ENCODE measurements at regions not wholly inside any gene's neighbourhood (a gene's known extent, or its start where the extent isn't known, plus 50 kb on each side); places are given as distances from the start of the nearest gene placed in this dataset.

DNA sequence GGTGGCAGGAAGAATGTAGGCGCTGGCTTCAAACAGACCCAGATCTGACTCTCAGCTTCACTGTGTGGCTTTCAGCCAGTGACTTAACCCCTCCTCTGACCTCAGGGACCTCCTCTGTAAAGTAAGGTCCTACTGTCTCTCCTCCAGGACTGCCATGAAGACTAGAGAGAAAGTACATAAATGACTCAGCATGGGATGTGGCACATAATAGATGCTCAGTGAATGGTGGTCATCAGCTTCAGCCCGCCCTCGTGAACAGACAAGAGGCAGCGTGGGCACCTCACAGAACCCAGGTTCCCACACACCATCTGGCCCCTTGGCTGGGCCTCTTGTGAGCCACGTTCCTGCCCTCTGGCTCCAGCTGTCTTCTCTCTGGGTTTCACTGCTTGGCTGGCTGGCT is 126.0 kb downstream of the SYF2 start:
- H3K4me2 ChIP-seq = no peak overlapping the region
- no peaks in the 10 kb centered on the region for H3K36me3 ChIP-seq (replicated peaks; ENCODE audit: insufficient read depth, low read depth)
- no peaks in the 10 kb centered on the region for H3K9me2 ChIP-seq (replicated peaks; ENCODE audit: insufficient read depth)
- no peaks in the 10 kb centered on the region for H3K27me3 ChIP-seq
- no peaks in the 10 kb centered on the region for H4K20me1 ChIP-seq (ENCODE audit: insufficient read depth, poor library complexity, severe bottlenecking)
- no peaks in the 10 kb centered on the region for H3K4me1 ChIP-seq (ENCODE audit: insufficient read depth)
- no peak overlapping the region for H3K27ac ChIP-seq
- WGBS (ENCODE audit: low lambda C conversion rate, missing lambda C conversion rate) = 82% methylated on average over 5 of the region's 5 CpGs
- H3K79me2 ChIP-seq = no peaks in the 10 kb centered on the region
- no peak overlapping the region for H2AFZ ChIP-seq
- TF ChIP-seq, protein P1, sequence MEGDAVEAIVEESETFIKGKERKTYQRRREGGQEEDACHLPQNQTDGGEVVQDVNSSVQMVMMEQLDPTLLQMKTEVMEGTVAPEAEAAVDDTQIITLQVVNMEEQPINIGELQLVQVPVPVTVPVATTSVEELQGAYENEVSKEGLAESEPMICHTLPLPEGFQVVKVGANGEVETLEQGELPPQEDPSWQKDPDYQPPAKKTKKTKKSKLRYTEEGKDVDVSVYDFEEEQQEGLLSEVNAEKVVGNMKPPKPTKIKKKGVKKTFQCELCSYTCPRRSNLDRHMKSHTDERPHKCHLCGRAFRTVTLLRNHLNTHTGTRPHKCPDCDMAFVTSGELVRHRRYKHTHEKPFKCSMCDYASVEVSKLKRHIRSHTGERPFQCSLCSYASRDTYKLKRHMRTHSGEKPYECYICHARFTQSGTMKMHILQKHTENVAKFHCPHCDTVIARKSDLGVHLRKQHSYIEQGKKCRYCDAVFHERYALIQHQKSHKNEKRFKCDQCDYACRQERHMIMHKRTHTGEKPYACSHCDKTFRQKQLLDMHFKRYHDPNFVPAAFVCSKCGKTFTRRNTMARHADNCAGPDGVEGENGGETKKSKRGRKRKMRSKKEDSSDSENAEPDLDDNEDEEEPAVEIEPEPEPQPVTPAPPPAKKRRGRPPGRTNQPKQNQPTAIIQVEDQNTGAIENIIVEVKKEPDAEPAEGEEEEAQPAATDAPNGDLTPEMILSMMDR (IDR thresholded peaks at IDR 0.05; ENCODE audit: poor library complexity) = no peak
- TF ChIP-seq EZH2 (IDR thresholded peaks at IDR 0.05; ENCODE audit: borderline replicate concordance) = no peak
- no peak for TF ChIP-seq EZH2phosphoT487 (IDR thresholded peaks at IDR 0.05; ENCODE audit: low read depth, severe bottlenecking, unreplicated experiment)
- no peak overlapping the region for H3K4me3 ChIP-seq
- H3K9me3 ChIP-seq (ENCODE audit: low read depth) = no peaks in the 10 kb centered on the region
- DNase-seq (ENCODE audit: low spot score) = no peak

DNA sequence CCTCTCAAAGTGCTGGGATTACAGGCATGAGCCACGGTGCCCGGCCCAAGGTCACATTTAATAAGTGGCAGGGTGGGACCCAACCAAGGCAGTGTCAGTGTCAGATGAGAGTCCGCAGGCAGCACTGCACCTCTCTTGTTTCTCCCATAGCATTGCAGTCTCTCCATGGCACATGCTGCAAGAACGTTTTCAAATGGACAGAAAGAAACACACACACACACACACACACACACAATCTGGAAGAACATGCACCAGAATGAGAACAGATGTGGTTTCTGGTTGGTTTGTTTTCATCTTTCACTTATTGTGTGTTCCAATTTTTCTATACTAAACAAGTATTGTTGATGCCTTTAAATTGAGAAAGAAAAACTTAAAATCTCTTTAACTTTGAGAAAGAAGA is 126.5 kb downstream of the SYF2 start:
- Histone ChIP-seq H3K4me3 (no peak overlapping the region), H3K27ac (no peak overlapping the region), H3K4me1 (ENCODE audit: insufficient read depth) (no peaks in the 10 kb centered on the region), H3K9me3 (ENCODE audit: low read depth) (no peaks in the 10 kb centered on the region), H2AFZ (no peak overlapping the region), H3K9me2 (replicated peaks; ENCODE audit: insufficient read depth) (no peaks in the 10 kb centered on the region), H4K20me1 (ENCODE audit: insufficient read depth, poor library complexity, severe bottlenecking) (no peaks in the 10 kb centered on the region), H3K79me2 (no peaks in the 10 kb centered on the region), H3K4me2 (no peak overlapping the region), H3K27me3 (no peaks in the 10 kb centered on the region), H3K36me3 (replicated peaks; ENCODE audit: insufficient read depth, low read depth) (no peaks in the 10 kb centered on the region)
- TF ChIP-seq, protein P1 (IDR thresholded peaks at IDR 0.05; ENCODE audit: poor library complexity) = no peak
- TF ChIP-seq EZH2phosphoT487 (IDR thresholded peaks at IDR 0.05; ENCODE audit: low read depth, severe bottlenecking, unreplicated experiment) = no peak
- TF ChIP-seq EZH2 (IDR thresholded peaks at IDR 0.05; ENCODE audit: borderline replicate concordance) = no peak
- WGBS (ENCODE audit: low lambda C conversion rate, missing lambda C conversion rate) = 76% methylated on average over 4 of the region's 4 CpGs
- DNase-seq (ENCODE audit: low spot score) = no peak

DNA sequence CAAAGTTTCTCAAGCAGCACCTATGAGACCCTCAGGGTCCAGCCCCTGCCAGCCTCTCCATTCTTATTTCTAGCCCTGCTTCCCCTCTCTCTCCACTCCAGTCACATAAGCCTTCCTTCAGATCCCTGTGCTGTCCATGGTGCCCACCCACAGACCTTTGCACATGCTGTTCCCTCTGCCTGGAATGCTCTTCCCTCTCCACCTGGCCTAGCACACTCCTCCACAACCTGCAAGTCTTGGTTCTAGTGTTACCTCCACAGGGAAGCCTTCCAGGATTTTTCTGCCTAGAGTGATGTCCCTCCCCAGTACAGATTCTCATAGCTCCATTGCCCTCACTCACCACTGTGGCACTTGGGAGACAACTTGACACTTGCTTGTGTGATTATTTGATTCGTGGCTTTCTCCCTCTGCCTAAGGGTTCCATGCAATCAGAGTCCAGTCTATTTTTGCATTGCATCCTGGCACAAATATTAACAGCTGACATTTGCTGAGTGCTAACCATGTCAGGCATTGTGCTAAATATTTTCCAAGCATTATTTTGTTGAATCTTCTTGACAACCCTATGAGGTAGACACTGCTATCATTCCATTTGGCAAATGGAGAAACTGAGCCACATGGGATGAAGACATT is 127.3 kb downstream of the SYF2 start:
- no peak overlapping the region for H2AFZ ChIP-seq
- H3K9me3 ChIP-seq (ENCODE audit: low read depth) = no peaks in the 10 kb centered on the region
- H3K4me2 ChIP-seq = no peak overlapping the region
- H3K27me3 ChIP-seq = no peaks in the 10 kb centered on the region
- H3K36me3 ChIP-seq (replicated peaks; ENCODE audit: insufficient read depth, low read depth) = no peaks in the 10 kb centered on the region
- no peaks in the 10 kb centered on the region for H4K20me1 ChIP-seq (ENCODE audit: insufficient read depth, poor library complexity, severe bottlenecking)
- WGBS (ENCODE audit: low lambda C conversion rate, missing lambda C conversion rate) = 67% methylated on average over 1 of the region's 1 CpG
- no peaks in the 10 kb centered on the region for H3K9me2 ChIP-seq (replicated peaks; ENCODE audit: insufficient read depth)
- no peaks in the 10 kb centered on the region for H3K79me2 ChIP-seq
- no peaks in the 10 kb centered on the region for H3K4me1 ChIP-seq (ENCODE audit: insufficient read depth)
- no peak for TF ChIP-seq EZH2phosphoT487 (IDR thresholded peaks at IDR 0.05; ENCODE audit: low read depth, severe bottlenecking, unreplicated experiment)
- TF ChIP-seq, protein P1 (IDR thresholded peaks at IDR 0.05; ENCODE audit: poor library complexity) = no peak
- no peak for TF ChIP-seq EZH2 (IDR thresholded peaks at IDR 0.05; ENCODE audit: borderline replicate concordance)
- H3K4me3 ChIP-seq = no peak overlapping the region
- no peak for DNase-seq (ENCODE audit: low spot score)
- H3K27ac ChIP-seq = no peak overlapping the region
